Adrenal gland (tissue), 9 donors: ENCODE measurements at regions not wholly inside any gene's neighbourhood (a gene's known extent, or its start where the extent isn't known, plus 50 kb on each side); places are given as distances from the start of the nearest gene placed in this dataset.
A peak's percentile ranks its signal among the peaks of the same experiment; 100 is the strongest.

Experiments used
- DNase-seq, 7 donors: peaks; one replicate each; pipeline ENCODE4 v3.0.0-alpha.2; 2019 to 2020
- H3K27ac ChIP-seq, 5 donors: fragments of 200-600 bp; sonication (generic) in 4 of 5; 1 replicate in 3 of 5; 2 replicates in 2 of 5; pipeline versions ENCODE4 v1.5.1 to v1.8.0; 2016 to 2020; ENCODE audit warnings: mild to moderate bottlenecking in 1 of 5
- H3K27me3 ChIP-seq: fragments of 200-600 bp; 2 replicates; pipeline ENCODE4 v1.8.0; 2021
- H3K36me3 ChIP-seq, 2 donors: fragments of 200-600 bp; replicated peaks in 1 of 2; 1 replicate in 1 of 2; 2 replicates in 1 of 2; pipeline versions ENCODE4 v1.5.1 to v1.8.0; 2018 to 2022
- H3K4me1 ChIP-seq, 2 donors: fragments of 200-600 bp; replicated peaks in 1 of 2; 1 replicate in 1 of 2; 2 replicates in 1 of 2; pipeline versions ENCODE4 v1.5.1 to v1.8.0; 2018 to 2021
- H3K4me3 ChIP-seq, 4 donors: fragments of 200-600 bp; sonication (generic) in 3 of 4; one replicate each; pipeline ENCODE4 v1.5.1; 2016 to 2018
- H3K9me3 ChIP-seq, 3 donors: fragments of 200-600 bp; sonication (generic) in 1 of 3; replicated peaks in 1 of 3; 1 replicate in 2 of 3; 2 replicates in 1 of 3; pipeline versions ENCODE4 v1.5.1 to v1.8.0; 2016 to 2021
- POLR2A ChIP-seq, 2 donors: fragments of 450-650 bp; IDR thresholded peaks; one replicate each; pipeline ENCODE4 v1.6.1; 2017; ENCODE audit warnings: antibody characterized with exemption in 2 of 2, mild to moderate bottlenecking in 2 of 2, moderate library complexity in 1 of 2
- WGBS, 4 donors: extraction: QIAGEN DNeasy Blood & Tissue Kit in 2 of 4; methylation state at CpG; one replicate each; pipeline versions ENCODE4 v1.1.5 to v1.1.7; 2013 to 2017; 5-methylcytosine and 5-hydroxymethylcytosine counted together
- intact Hi-C, 2 donors: fragments of 100-400 bp; cut with DNase I; formaldehyde crosslinking; loops; one replicate each; pipeline versions ENCODE4 v1.14.1 to v1.15.0; 2022 to 2023
- TF ChIP-seq, protein P1 (sequence below), 6 experiments: fragments of 450-650 bp in 4 of 6; fragments of 200-600 bp in 2 of 6; sonication (generic) in 1 of 6; IDR thresholded peaks; 1 replicate in 5 of 6; 2 replicates in 1 of 6; pipeline versions ENCODE4 v1.5.1 to v1.8.0; 2016 to 2021; ENCODE audit warnings: antibody characterized with exemption in 6 of 6, mild to moderate bottlenecking in 2 of 6, moderate library complexity in 1 of 6
- donor health status: healthy with polysubstance abuse.
- donor health status: Bipolar disorder and iron deficiency.
- donor health status: DM: yes; HTN: yes; CAD: no.
- donor health status: DM: no; HTN: no; CAD: no.
- donor health status: DM: no; HTN: no; CAD: no.

DNA sequence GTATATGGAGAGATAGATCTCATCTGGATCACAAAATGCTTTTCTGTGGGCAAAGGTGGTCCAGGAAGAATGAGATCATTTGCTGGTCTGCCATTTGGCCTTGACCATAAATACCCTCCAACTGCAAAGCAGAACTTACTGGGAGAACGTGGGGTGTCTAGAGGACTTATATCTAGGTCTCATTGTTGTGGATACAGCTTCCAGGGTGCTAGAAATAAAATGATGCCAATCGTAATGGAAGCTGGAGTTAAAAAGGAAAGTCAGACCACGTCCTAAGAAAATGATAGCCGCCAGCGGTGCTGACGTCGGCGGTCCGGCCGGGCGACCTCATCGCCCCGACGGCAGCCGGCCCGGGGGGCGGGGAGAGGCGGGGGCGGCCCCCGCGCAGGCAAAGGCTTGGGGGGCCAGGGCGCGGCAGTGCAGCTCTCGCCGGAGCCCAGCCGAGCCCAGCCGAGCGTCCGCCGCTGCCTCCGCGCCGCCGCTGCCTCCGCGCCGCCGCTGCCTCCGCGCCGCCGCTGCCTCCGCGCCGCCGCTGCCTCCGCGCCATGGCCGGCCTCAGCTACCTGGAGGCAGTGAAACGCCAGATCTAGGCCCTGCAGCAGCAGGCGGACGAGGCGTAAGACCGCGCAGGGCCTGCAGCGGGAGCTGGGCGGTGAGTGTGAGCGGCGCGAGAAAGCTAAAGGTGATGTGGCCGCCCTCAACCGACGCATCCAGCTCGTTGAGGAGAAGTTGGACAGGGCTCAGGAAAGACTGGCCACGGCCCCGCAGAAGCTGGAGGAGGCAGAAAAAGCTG is 89.5 kb downstream of the EOMES start:
- H3K4me1 ChIP-seq = peaks cover 0 to 12% of the 10 kb centered on the region in 2 donors
- WGBS, 4 donors = 3 to 4% (median 4%) methylated on average over 26 to 66 of the region's 66 CpGs
- H3K4me3 ChIP-seq = peak overlapping the region in 2 of 4 donors; percentile 26 to 84
- TF ChIP-seq, protein P1, sequence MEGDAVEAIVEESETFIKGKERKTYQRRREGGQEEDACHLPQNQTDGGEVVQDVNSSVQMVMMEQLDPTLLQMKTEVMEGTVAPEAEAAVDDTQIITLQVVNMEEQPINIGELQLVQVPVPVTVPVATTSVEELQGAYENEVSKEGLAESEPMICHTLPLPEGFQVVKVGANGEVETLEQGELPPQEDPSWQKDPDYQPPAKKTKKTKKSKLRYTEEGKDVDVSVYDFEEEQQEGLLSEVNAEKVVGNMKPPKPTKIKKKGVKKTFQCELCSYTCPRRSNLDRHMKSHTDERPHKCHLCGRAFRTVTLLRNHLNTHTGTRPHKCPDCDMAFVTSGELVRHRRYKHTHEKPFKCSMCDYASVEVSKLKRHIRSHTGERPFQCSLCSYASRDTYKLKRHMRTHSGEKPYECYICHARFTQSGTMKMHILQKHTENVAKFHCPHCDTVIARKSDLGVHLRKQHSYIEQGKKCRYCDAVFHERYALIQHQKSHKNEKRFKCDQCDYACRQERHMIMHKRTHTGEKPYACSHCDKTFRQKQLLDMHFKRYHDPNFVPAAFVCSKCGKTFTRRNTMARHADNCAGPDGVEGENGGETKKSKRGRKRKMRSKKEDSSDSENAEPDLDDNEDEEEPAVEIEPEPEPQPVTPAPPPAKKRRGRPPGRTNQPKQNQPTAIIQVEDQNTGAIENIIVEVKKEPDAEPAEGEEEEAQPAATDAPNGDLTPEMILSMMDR (IDR thresholded peaks at IDR 0.05) = no peak
- TF ChIP-seq POLR2A (IDR thresholded peaks at IDR 0.05) = peak in 1 of 2 donors; percentile 40
- no peaks in the 10 kb centered on the region for H3K36me3 ChIP-seq
- no peaks in the 10 kb centered on the region for H3K27me3 ChIP-seq
- peak; percentile 41 to 63 (median 58) for DNase-seq
- intact Hi-C loops = no loop called here
- peak overlapping the region in 4 of 5 donors; percentile 53 to 94 (median 76) for H3K27ac ChIP-seq
- no peaks in the 10 kb centered on the region for H3K9me3 ChIP-seq

DNA sequence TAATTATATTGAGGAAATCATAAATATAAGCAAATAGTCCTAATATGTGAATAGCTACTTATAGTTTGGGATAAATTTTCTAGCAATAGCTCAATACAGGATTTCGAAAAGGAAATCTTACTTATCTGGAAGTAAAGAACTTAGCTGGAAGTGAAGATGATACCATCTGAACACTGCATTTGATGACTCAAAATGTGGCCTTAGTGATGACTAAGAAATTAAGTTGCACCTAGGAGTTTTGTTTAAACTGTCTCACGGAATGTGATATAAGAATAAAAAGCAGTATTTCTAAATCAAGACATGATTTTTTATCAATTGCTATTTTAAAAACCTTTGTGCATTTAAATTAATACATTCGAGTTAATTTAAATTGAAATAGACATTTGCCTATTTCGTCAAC is 91.2 kb downstream of the EOMES start:
- WGBS, 4 donors = 79 to 85% (median 81%) methylated on average over 4 of the region's 4 CpGs
- peaks cover 0 to 12% of the 10 kb centered on the region in 2 donors for H3K4me1 ChIP-seq
- intact Hi-C loops = no loop called here
- H3K36me3 ChIP-seq = no peaks in the 10 kb centered on the region
- no peaks in the 10 kb centered on the region for H3K9me3 ChIP-seq
- H3K27me3 ChIP-seq = no peaks in the 10 kb centered on the region
- no peak overlapping the region for H3K4me3 ChIP-seq
- DNase-seq = no peak
- no peak for TF ChIP-seq POLR2A (IDR thresholded peaks at IDR 0.05)
- H3K27ac ChIP-seq = no peak overlapping the region

DNA sequence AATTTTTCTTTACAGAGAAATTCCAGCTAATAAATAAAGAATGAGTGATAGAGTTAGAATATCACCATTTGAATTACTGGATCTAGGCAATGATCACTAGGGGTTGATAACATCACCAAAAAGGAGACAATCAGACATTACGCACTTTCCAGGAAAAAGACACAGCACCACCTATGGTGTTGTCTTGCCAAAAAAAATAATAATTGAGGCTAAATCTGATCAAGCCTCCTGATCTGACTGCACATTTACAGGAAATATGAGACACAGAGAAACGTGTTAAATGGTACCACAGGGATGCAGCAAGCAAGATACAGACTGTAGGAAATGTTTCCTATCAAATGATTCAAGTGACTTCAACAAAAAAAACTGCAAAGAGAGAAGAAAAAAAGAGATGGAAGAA is 92.8 kb downstream of the EOMES start:
- intact Hi-C loops = no loop called here
- no peak overlapping the region for H3K4me3 ChIP-seq
- no peaks in the 10 kb centered on the region for H3K9me3 ChIP-seq
- DNase-seq = no peak
- no peaks in the 10 kb centered on the region for H3K27me3 ChIP-seq
- 45 to 57% (median 52%) methylated on average over 2 of the region's 2 CpGs for WGBS, 4 donors
- H3K4me1 ChIP-seq = peaks cover 0 to 12% of the 10 kb centered on the region in 2 donors
- no peaks in the 10 kb centered on the region for H3K36me3 ChIP-seq
- no peak for TF ChIP-seq POLR2A (IDR thresholded peaks at IDR 0.05)
- TF ChIP-seq, protein P1 (IDR thresholded peaks at IDR 0.05) = no peak
- H3K27ac ChIP-seq = no peak overlapping the region

DNA sequence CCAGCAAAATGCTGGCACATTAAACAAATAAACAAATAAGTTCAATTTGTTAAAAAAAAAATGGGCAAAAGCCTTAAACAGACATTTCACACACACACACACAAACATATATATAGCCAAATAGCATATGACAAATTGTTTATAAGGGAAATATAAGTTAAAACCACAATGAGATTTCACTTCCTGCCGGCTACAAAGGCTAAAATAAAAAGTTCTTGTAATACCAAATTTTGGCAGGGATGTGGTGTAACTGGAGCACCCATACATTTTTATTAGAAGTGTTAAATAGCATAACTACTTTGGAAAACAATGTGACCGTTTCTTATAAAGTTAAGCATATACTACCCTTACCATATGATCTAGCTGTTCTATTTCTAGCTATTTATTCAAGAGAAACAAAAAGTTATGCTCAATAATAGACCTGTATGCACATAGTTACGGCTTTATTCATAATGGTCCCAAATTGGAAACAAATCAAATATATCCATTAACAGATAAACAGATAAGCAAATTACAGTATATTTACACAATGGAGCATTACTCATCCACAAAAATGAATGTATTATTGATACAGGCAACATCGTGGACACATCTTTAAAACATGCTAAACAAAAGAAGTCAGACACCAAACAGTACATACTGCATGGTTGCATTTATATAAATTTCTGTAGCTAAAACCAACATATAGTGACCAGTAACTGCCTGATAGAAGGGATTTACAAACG is 93.9 kb downstream of the EOMES start:
- Histone ChIP-seq H3K4me1 (peaks cover 0 to 4% of the 10 kb centered on the region in 2 donors), H3K4me3 (no peak overlapping the region), H3K9me3 (no peaks in the 10 kb centered on the region), H3K27me3 (no peaks in the 10 kb centered on the region), H3K36me3 (no peaks in the 10 kb centered on the region), H3K27ac (no peak overlapping the region)
- TF ChIP-seq POLR2A (IDR thresholded peaks at IDR 0.05) = no peak
- TF ChIP-seq, protein P1 (IDR thresholded peaks at IDR 0.05) = no peak
- WGBS, 4 donors = 79 to 83% (median 81%) methylated on average over 5 of the region's 5 CpGs
- intact Hi-C loops = no loop called here
- DNase-seq = no peak
